ENCODE measurements at regions not wholly inside any gene's neighbourhood (a gene's known extent, or its start where the extent isn't known, plus 50 kb on each side); places are given as distances from the start of the nearest gene placed in this dataset.

- Histone ChIP-seq H3K36me3 (ENCODE audit: control insufficient read depth, insufficient read depth, low read length) (no peaks in the 10 kb centered on the region), H3K27ac (ENCODE audit: low read length) (no peak overlapping the region), H3K27me3 (ENCODE audit: control insufficient read depth, insufficient read depth, low read length) (peaks cover 27% of the 10 kb centered on the region), H3K9me3 (ENCODE audit: control insufficient read depth, insufficient read depth, low read length) (no peaks in the 10 kb centered on the region), H3K4me3 (ENCODE audit: low read length) (no peak overlapping the region), H3K4me1 (ENCODE audit: control insufficient read depth, insufficient read depth, low read length) (peaks cover 12% of the 10 kb centered on the region)
- H3K27ac Mint-ChIP-seq, result no peak overlapping the region
- no peak for TF ChIP-seq CTCF (IDR thresholded peaks at IDR 0.05)
- H3K36me3 Mint-ChIP-seq, result no peaks in the 10 kb centered on the region
- H3K9me3 Mint-ChIP-seq, result no peaks in the 10 kb centered on the region
- no peak for DNase-seq
- no peak for ATAC-seq
- peaks cover 24 to 57% of the 10 kb centered on the region in 2 donors for H3K27me3 Mint-ChIP-seq (ENCODE audit: low read depth in 2 of 2)
- peaks cover 15 to 17% of the 10 kb centered on the region in 2 donors for H3K4me1 Mint-ChIP-seq
- intact Hi-C loops (cut with micrococcal nuclease), result no loop called here
- H3K4me3 Mint-ChIP-seq, result no peak overlapping the region
- WGBS (ENCODE audit: insufficient coverage), result 100% methylated on average over 1 of the region's 1 CpG
Measured at GRCh38 chr5:54887663-54888062, 97.7 kb downstream of the ESM1 start.

- Histone ChIP-seq H3K27ac (ENCODE audit: low read length) (no peak overlapping the region), H3K36me3 (ENCODE audit: control insufficient read depth, insufficient read depth, low read length) (no peaks in the 10 kb centered on the region), H3K27me3 (ENCODE audit: control insufficient read depth, insufficient read depth, low read length) (peaks cover 31% of the 10 kb centered on the region), H3K4me1 (ENCODE audit: control insufficient read depth, insufficient read depth, low read length) (peaks cover 12% of the 10 kb centered on the region), H3K9me3 (ENCODE audit: control insufficient read depth, insufficient read depth, low read length) (no peaks in the 10 kb centered on the region), H3K4me3 (ENCODE audit: low read length) (no peak overlapping the region)
- WGBS (ENCODE audit: insufficient coverage), result 70% methylated on average over 1 of the region's 1 CpG
- Mint-ChIP-seq H3K27me3 (ENCODE audit: low read depth in 2 of 2) (peaks cover 30 to 65% of the 10 kb centered on the region in 2 donors), H3K4me3 (no peak overlapping the region), H3K4me1 (peaks cover 15 to 17% of the 10 kb centered on the region in 2 donors), H3K36me3 (no peaks in the 10 kb centered on the region), H3K9me3 (no peaks in the 10 kb centered on the region), H3K27ac (no peak overlapping the region)
- TF ChIP-seq CTCF (IDR thresholded peaks at IDR 0.05), result no peak
- DNase-seq (no peak), ATAC-seq (no peak)
- intact Hi-C loops (cut with micrococcal nuclease), result no loop called here
Measured at GRCh38 chr5:54886866-54887265, 98.5 kb downstream of the ESM1 start.

- H3K36me3 ChIP-seq (ENCODE audit: control insufficient read depth, insufficient read depth, low read length), result no peaks in the 10 kb centered on the region
- no peak overlapping the region for H3K4me3 ChIP-seq (ENCODE audit: low read length)
- Mint-ChIP-seq H3K4me3 (no peak overlapping the region), H3K27me3 (ENCODE audit: low read depth in 2 of 2) (peaks cover 31 to 64% of the 10 kb centered on the region in 2 donors), H3K9me3 (no peaks in the 10 kb centered on the region), H3K27ac (no peak overlapping the region), H3K36me3 (peaks cover 5% of the 10 kb centered on the region), H3K4me1 (peaks cover 15 to 22% of the 10 kb centered on the region in 2 donors)
- intact Hi-C loops (cut with micrococcal nuclease), result no loop called here
- peaks cover 17% of the 10 kb centered on the region for H3K4me1 ChIP-seq (ENCODE audit: control insufficient read depth, insufficient read depth, low read length)
- H3K27ac ChIP-seq (ENCODE audit: low read length), result no peak overlapping the region
- WGBS (ENCODE audit: insufficient coverage), result 91% methylated on average over 3 of the region's 3 CpGs
- H3K27me3 ChIP-seq (ENCODE audit: control insufficient read depth, insufficient read depth, low read length), result peaks cover 29% of the 10 kb centered on the region
- no peaks in the 10 kb centered on the region for H3K9me3 ChIP-seq (ENCODE audit: control insufficient read depth, insufficient read depth, low read length)
- no peak for TF ChIP-seq CTCF (IDR thresholded peaks at IDR 0.05)
- ATAC-seq (no peak), DNase-seq (no peak)
Measured at GRCh38 chr5:54885636-54886035, 99.8 kb downstream of the ESM1 start.

GRCh38 chr5:54884195-54884536, 101.2 kb downstream of the ESM1 start:
- intact Hi-C loops (cut with micrococcal nuclease), result no loop called here
- Histone ChIP-seq H3K4me1 (ENCODE audit: control insufficient read depth, insufficient read depth, low read length) (peaks cover 17% of the 10 kb centered on the region), H3K36me3 (ENCODE audit: control insufficient read depth, insufficient read depth, low read length) (no peaks in the 10 kb centered on the region), H3K27me3 (ENCODE audit: control insufficient read depth, insufficient read depth, low read length) (peaks cover 29% of the 10 kb centered on the region), H3K27ac (ENCODE audit: low read length) (no peak overlapping the region), H3K4me3 (ENCODE audit: low read length) (no peak overlapping the region), H3K9me3 (ENCODE audit: control insufficient read depth, insufficient read depth, low read length) (no peaks in the 10 kb centered on the region)
- Mint-ChIP-seq H3K4me1 (peaks cover 8 to 15% of the 10 kb centered on the region in 2 donors), H3K36me3 (peaks cover 10% of the 10 kb centered on the region), H3K4me3 (peak overlapping the region; percentile 35), H3K27me3 (ENCODE audit: low read depth in 2 of 2) (peaks cover 27 to 60% of the 10 kb centered on the region in 2 donors), H3K9me3 (no peaks in the 10 kb centered on the region), H3K27ac (no peak overlapping the region)
- ATAC-seq (peak in 1 of 3 donors; percentile 4), DNase-seq (no peak)
- 38% methylated on average over 18 of the region's 18 CpGs for WGBS (ENCODE audit: insufficient coverage)
- no peak for TF ChIP-seq CTCF (IDR thresholded peaks at IDR 0.05)
